Neural cell (in vitro differentiated cells): ENCODE measurements at regions not wholly inside any gene's neighbourhood (a gene's known extent, or its start where the extent isn't known, plus 50 kb on each side); places are given as distances from the start of the nearest gene placed in this dataset.

Experiments
- EP300 ChIP-seq: fragments of 450-650 bp; conservative IDR thresholded peaks from 2 replicates; pipeline ENCODE4 v1.6.1; 2014; ENCODE audit warnings: antibody characterized with exemption, mild to moderate bottlenecking, moderate library complexity; ENCODE audit not compliant: poor library complexity, severe bottlenecking
- EZH2 ChIP-seq: fragments of 200-600, 300-800 bp; shearing (Covaris generic), sonication (generic); IDR thresholded peaks from 2 replicates; pipeline ENCODE4 v1.6.1; 2014; ENCODE audit warnings: antibody characterized with exemption, low read length, borderline replicate concordance, mild to moderate bottlenecking; ENCODE audit not compliant: insufficient read depth, poor library complexity, severe bottlenecking
- POLR2AphosphoS5 ChIP-seq: IDR thresholded peaks from 2 replicates; pipeline ENCODE4 v1.6.1; 2012
- RAD21 ChIP-seq: fragments of 450-650 bp; conservative IDR thresholded peaks from 2 replicates; pipeline ENCODE4 v1.6.1; 2014; ENCODE audit warnings: antibody characterized with exemption, mild to moderate bottlenecking, moderate library complexity
- TAF1 ChIP-seq: IDR thresholded peaks from 2 replicates; pipeline ENCODE4 v1.6.1; 2012; ENCODE audit warnings: low read depth
- TF ChIP-seq, protein P1 (sequence below): IDR thresholded peaks from 2 replicates; pipeline ENCODE4 v1.6.1; 2012; ENCODE audit warnings: borderline replicate concordance
- TF ChIP-seq, protein P2 (sequence below): fragments of 450-650 bp; IDR thresholded peaks from 2 replicates; pipeline ENCODE4 v1.5.1; 2014; ENCODE audit warnings: antibody characterized with exemption, mild to moderate bottlenecking, moderate library complexity; ENCODE audit not compliant: poor library complexity, severe bottlenecking

DNA sequence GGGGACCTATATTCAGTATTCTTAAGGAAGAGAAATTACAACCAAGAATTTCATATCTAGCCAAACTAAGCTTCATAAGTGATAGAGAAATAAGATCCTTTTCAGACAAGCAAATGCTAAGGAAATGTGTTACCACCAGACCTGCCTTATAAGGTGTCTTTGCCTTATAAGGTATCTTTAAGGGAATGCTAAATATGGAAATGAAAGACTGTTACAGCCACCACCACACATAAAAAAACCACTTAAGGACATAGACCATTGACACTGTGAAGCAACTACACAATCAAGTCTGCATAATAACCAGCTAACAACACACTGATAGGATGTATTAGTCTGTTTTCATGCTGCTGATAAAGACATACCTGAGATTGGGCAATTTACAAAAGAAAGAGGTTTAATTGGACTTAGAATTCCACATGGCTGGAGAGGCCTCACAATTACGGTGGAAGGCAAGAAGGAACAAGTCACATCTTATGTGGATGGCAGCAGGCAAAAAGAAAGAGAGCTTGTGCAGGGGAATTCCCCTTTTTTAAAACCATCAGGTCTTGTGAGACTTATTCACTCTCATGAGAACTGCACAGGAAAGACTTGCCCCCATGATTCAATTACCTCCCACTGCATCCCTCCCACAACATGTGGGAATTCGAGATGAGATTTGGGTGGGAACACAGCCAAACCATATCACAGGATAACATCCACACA, 119.2 kb upstream of the LAMA2 start:
- TF ChIP-seq POLR2AphosphoS5 (no peak), EZH2 (no peak), RAD21 (no peak), TAF1 (no peak), EP300 (no peak)
- TF ChIP-seq, protein P1, sequence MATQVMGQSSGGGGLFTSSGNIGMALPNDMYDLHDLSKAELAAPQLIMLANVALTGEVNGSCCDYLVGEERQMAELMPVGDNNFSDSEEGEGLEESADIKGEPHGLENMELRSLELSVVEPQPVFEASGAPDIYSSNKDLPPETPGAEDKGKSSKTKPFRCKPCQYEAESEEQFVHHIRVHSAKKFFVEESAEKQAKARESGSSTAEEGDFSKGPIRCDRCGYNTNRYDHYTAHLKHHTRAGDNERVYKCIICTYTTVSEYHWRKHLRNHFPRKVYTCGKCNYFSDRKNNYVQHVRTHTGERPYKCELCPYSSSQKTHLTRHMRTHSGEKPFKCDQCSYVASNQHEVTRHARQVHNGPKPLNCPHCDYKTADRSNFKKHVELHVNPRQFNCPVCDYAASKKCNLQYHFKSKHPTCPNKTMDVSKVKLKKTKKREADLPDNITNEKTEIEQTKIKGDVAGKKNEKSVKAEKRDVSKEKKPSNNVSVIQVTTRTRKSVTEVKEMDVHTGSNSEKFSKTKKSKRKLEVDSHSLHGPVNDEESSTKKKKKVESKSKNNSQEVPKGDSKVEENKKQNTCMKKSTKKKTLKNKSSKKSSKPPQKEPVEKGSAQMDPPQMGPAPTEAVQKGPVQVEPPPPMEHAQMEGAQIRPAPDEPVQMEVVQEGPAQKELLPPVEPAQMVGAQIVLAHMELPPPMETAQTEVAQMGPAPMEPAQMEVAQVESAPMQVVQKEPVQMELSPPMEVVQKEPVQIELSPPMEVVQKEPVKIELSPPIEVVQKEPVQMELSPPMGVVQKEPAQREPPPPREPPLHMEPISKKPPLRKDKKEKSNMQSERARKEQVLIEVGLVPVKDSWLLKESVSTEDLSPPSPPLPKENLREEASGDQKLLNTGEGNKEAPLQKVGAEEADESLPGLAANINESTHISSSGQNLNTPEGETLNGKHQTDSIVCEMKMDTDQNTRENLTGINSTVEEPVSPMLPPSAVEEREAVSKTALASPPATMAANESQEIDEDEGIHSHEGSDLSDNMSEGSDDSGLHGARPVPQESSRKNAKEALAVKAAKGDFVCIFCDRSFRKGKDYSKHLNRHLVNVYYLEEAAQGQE = no peak
- TF ChIP-seq, protein P2, sequence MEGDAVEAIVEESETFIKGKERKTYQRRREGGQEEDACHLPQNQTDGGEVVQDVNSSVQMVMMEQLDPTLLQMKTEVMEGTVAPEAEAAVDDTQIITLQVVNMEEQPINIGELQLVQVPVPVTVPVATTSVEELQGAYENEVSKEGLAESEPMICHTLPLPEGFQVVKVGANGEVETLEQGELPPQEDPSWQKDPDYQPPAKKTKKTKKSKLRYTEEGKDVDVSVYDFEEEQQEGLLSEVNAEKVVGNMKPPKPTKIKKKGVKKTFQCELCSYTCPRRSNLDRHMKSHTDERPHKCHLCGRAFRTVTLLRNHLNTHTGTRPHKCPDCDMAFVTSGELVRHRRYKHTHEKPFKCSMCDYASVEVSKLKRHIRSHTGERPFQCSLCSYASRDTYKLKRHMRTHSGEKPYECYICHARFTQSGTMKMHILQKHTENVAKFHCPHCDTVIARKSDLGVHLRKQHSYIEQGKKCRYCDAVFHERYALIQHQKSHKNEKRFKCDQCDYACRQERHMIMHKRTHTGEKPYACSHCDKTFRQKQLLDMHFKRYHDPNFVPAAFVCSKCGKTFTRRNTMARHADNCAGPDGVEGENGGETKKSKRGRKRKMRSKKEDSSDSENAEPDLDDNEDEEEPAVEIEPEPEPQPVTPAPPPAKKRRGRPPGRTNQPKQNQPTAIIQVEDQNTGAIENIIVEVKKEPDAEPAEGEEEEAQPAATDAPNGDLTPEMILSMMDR = no peak
